ENCODE measurements at regions not wholly inside any gene's neighbourhood (a gene's known extent, or its start where the extent isn't known, plus 50 kb on each side); places are given as distances from the start of the nearest gene placed in this dataset.

DNA sequence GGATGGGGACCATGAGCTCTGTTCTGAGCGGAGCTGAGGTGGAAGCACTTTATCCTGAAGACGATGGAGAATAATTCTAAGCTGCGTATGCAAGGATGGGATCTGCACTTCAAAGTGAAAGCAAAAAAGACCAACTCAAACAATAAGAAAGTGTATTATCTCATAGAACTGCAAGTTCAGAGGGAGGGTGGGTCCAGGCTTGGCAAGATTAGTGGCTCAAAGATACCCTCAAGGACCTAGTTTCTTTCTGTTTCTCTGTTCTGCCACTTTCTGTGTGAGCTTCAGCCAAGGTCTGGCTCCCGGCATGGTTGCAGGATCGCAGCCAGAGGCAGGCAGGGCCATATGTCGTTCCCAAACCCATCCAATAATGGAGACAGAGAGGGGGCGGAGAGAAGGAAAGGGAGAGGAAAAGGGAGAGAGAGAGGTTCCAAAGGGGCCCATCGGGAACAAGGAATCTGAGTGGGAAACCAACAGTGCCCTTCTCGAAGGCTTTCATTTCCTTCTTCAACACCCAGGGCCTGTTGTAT is 169.2 kb upstream of the NCK2 start:
- no peak overlapping the region for H2AK9ac ChIP-seq (replicated peaks; ENCODE audit: low read depth, low read length, poor library complexity)
- DNase-seq (no peak), ATAC-seq (ENCODE audit: low read depth) (peak; percentile 21; the same call in 1 of the 2 replicates)
- H2BK120ac ChIP-seq (ENCODE audit: low read depth, low read length) = no peak overlapping the region
- in situ Hi-C loops (cut with MboI; ENCODE audit: low sequenced_read_pairs) (no loop called here), dilution Hi-C loops (cut with HindIII; ENCODE audit: low sequenced_read_pairs, unreplicated experiment) (no loop called here), intact Hi-C loops (cut with micrococcal nuclease) (loop anchor here (2.0 to 10.0 kb wide), 3 partner anchors 169 to 619 kb away; partner anchors contain the start of genes NCK2 and UXS1)
- H3K36me3 ChIP-seq (ENCODE audit: control insufficient read depth, insufficient read depth, low read length) = no peaks in the 10 kb centered on the region
- H3K23ac ChIP-seq (ENCODE audit: low read depth, low read length) = no peak overlapping the region
- no peaks in the 10 kb centered on the region; the same call in 1 of the 2 replicates for H3K9me1 ChIP-seq (ENCODE audit: insufficient read depth, low read length)
- no peaks in the 10 kb centered on the region for H3K79me1 ChIP-seq (ENCODE audit: low read depth in 1 of 2, low read length in 2 of 2)
- ChIA-PET POLR2A (ENCODE audit: unreplicated experiment) (no interaction called here), CTCF (interaction anchor here (0.6 to 1.4 kb wide), 3 partner anchors 17 to 510 kb away, joined by 3 to 5 read pairs (median 4); no protein-coding TSS in a partner anchor)
- BruUV-seq (replicated peaks) = no TSS peak
- peak overlapping the region; percentile 82 for H3K4me2 ChIP-seq (ENCODE audit: low read depth, low read length)
- no peaks in the 10 kb centered on the region for H4K20me1 ChIP-seq (ENCODE audit: insufficient read depth, low read length)
- no peaks in the 10 kb centered on the region for H3K9me3 ChIP-seq (ENCODE audit: control insufficient read depth, insufficient read depth, low read length)
- H3K18ac ChIP-seq (ENCODE audit: low read depth, low read length) = no peak overlapping the region
- peak overlapping the region; percentile 16; the same call in 1 of the 2 replicates for H3K4me3 ChIP-seq (ENCODE audit: insufficient read depth, low read depth, low read length)
- H3K4me1 ChIP-seq (ENCODE audit: control insufficient read depth, insufficient read depth, low read length) = peaks cover 4% of the 10 kb centered on the region; the same call in 1 of the 2 replicates
- H2BK15ac ChIP-seq (ENCODE audit: low read depth, low read length) = no peak overlapping the region
- no peak overlapping the region for H2BK5ac ChIP-seq (ENCODE audit: low read depth, low read length, poor library complexity, severe bottlenecking)
- H2AFZ ChIP-seq (replicated peaks; ENCODE audit: low read length, poor library complexity) = no peak overlapping the region
- H3K27ac ChIP-seq (ENCODE audit: insufficient read depth, low read length) = no peak overlapping the region
- H4K8ac ChIP-seq (ENCODE audit: low read depth in 2 of 2, low read length in 2 of 2) = no peak overlapping the region
- no peak overlapping the region for H3K56ac ChIP-seq (ENCODE audit: extremely low read depth, insufficient read depth, low read length)
- H4K91ac ChIP-seq (ENCODE audit: insufficient read depth, low read depth, low read length) = no peak overlapping the region
- H3K9ac ChIP-seq (ENCODE audit: low read depth, low read length) = peak overlapping the region; percentile 50; the same call in 1 of the 2 replicates
- H4K5ac ChIP-seq (ENCODE audit: low read depth, low read length) = no peak overlapping the region
- WGBS, 2 experiments (ENCODE audit: extremely low coverage in 2 of 2, insufficient read length in 1 of 2) = no CpG with 5 or more reads among the region's 9 CpGs
- no peak overlapping the region for H3K14ac ChIP-seq (replicated peaks; ENCODE audit: low read depth, low read length)
- H2BK20ac ChIP-seq (ENCODE audit: low read depth, low read length) = no peak overlapping the region
- TF ChIP-seq RFX5 (IDR thresholded peaks at IDR 0.05; ENCODE audit: low read depth, low read length) = no peak
- TF ChIP-seq BHLHE40 (IDR thresholded peaks at IDR 0.05; ENCODE audit: low read depth, low read length) = no peak
- no peak for TF ChIP-seq CEBPB (IDR thresholded peaks at IDR 0.05; ENCODE audit: low read depth, low read length)
- TF ChIP-seq SMC3 (IDR thresholded peaks at IDR 0.05; ENCODE audit: low read depth, low read length) = no peak
- TF ChIP-seq, protein P1, sequence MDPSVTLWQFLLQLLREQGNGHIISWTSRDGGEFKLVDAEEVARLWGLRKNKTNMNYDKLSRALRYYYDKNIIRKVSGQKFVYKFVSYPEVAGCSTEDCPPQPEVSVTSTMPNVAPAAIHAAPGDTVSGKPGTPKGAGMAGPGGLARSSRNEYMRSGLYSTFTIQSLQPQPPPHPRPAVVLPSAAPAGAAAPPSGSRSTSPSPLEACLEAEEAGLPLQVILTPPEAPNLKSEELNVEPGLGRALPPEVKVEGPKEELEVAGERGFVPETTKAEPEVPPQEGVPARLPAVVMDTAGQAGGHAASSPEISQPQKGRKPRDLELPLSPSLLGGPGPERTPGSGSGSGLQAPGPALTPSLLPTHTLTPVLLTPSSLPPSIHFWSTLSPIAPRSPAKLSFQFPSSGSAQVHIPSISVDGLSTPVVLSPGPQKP (IDR thresholded peaks at IDR 0.05; ENCODE audit: borderline replicate concordance, low read depth, low read length) = no peak
- no peak for TF ChIP-seq MAFK (IDR thresholded peaks at IDR 0.05; ENCODE audit: low read depth, low read length)
- TF ChIP-seq RAD21 (IDR thresholded peaks at IDR 0.05; ENCODE audit: low read length) = no peak
- TF ChIP-seq MAZ (IDR thresholded peaks at IDR 0.05; ENCODE audit: borderline replicate concordance, low read depth, low read length) = no peak
- no peak for TF ChIP-seq FOS (IDR thresholded peaks at IDR 0.05; ENCODE audit: low read depth, low read length)
- no peak for TF ChIP-seq CHD1 (IDR thresholded peaks at IDR 0.05; ENCODE audit: low read depth, low read length)
- TF ChIP-seq NFE2L2 (IDR thresholded peaks at IDR 0.05; ENCODE audit: low read depth, low read length) = no peak
- no peak for TF ChIP-seq CTCF (conservative IDR thresholded peaks at IDR 0.05; ENCODE audit: low read depth, low read length)
- TF ChIP-seq POLR2A (IDR thresholded peaks at IDR 0.05; ENCODE audit: low read depth, low read length) = no peak
- TF ChIP-seq RCOR1 (IDR thresholded peaks at IDR 0.05; ENCODE audit: insufficient replicate concordance, low read length) = no peak
- no peak for TF ChIP-seq USF2 (IDR thresholded peaks at IDR 0.05; ENCODE audit: low read depth, low read length)
- no peak for TF ChIP-seq MXI1 (IDR thresholded peaks at IDR 0.05; ENCODE audit: borderline replicate concordance, low read depth, low read length)
- H3K4ac ChIP-seq (ENCODE audit: low read depth, low read length) = no peak overlapping the region
- peaks cover 24% of the 10 kb centered on the region for H3K27me3 ChIP-seq (ENCODE audit: control insufficient read depth, insufficient read depth, low read length)
- H2AK5ac ChIP-seq (ENCODE audit: low read depth, low read length) = no peak overlapping the region
